Stimulated activated naive CD4-positive, alpha-beta T cell treated with Interleukin-2 at 50 U/mL for 16 hours (primary cell): ENCODE measurements at regions not wholly inside any gene's neighbourhood (a gene's known extent, or its start where the extent isn't known, plus 50 kb on each side); places are given as distances from the start of the nearest gene placed in this dataset.
"Not testable (repeated sequence)": the region's sequence is repeated elsewhere in the genome, so short reads cannot be mapped to it uniquely, and the experiment has no call there.

Experiments used
- DNase-seq: peaks from one replicate; lab custom pipeline; 2025; lab: John Stamatoyannopoulos, UW

GRCh38 chr20:4635781-4636180, 50.5 kb upstream of the PRNP start:
- no peak for DNase-seq

- DNase-seq: no peak
Observed at GRCh38 chr20:4635342-4635741, 50.9 kb upstream of the PRNP start.

- DNase-seq: no peak
Observed at GRCh38 chr20:4633780-4634179, 52.5 kb upstream of the PRNP start.

GRCh38 chr20:4633379-4633778, 52.9 kb upstream of the PRNP start:
- no peak for DNase-seq

- no peak for DNase-seq
Observed at GRCh38 chr20:4632876-4633275, 53.4 kb upstream of the PRNP start.

- DNase-seq: no peak
Observed at GRCh38 chr20:4626228-4626627, 60.0 kb upstream of the PRNP start.

- DNase-seq: no peak
Observed at GRCh38 chr20:4625687-4626086, 60.6 kb upstream of the PRNP start.

- DNase-seq: not testable (repeated sequence)
Observed at GRCh38 chr20:4624675-4625336, 61.5 kb upstream of the PRNP start.

GRCh38 chr20:4619144-4619543, 67.1 kb upstream of the PRNP start:
- not testable (repeated sequence) for DNase-seq

- no peak for DNase-seq
Observed at GRCh38 chr20:4617484-4617883, 68.8 kb upstream of the PRNP start.

- DNase-seq: no peak
Observed at GRCh38 chr20:4617019-4617418, 69.2 kb upstream of the PRNP start.

GRCh38 chr20:4613718-4614620, 72.3 kb upstream of the PRNP start:
- peak; percentile 57 for DNase-seq

GRCh38 chr20:4613184-4613583, 73.1 kb upstream of the PRNP start:
- no peak for DNase-seq

GRCh38 chr20:4610871-4611270, 75.4 kb upstream of the PRNP start:
- no peak for DNase-seq

- DNase-seq: no peak
Observed at GRCh38 chr20:4609511-4609910, 76.7 kb upstream of the PRNP start.

GRCh38 chr20:4608861-4609260, 77.4 kb upstream of the PRNP start:
- no peak for DNase-seq

- DNase-seq: peak; percentile 18
Observed at GRCh38 chr20:4607287-4607713, 79.0 kb upstream of the PRNP start.

GRCh38 chr20:4606051-4606450, 80.2 kb upstream of the PRNP start:
- no peak for DNase-seq

- DNase-seq: no peak
Observed at GRCh38 chr20:4605166-4605565, 81.1 kb upstream of the PRNP start.

GRCh38 chr20:4604580-4604979, 81.7 kb upstream of the PRNP start:
- no peak for DNase-seq

- DNase-seq: no peak
Observed at GRCh38 chr20:4603724-4604123, 82.5 kb upstream of the PRNP start.

- DNase-seq: no peak
Observed at GRCh38 chr20:4602297-4602631, 84.0 kb upstream of the PRNP start.

GRCh38 chr20:4601630-4602296, 84.5 kb upstream of the PRNP start:
- DNase-seq: no peak
